HG03064 (cell line): ENCODE measurements at regions not wholly inside any gene's neighbourhood (a gene's known extent, or its start where the extent isn't known, plus 50 kb on each side); places are given as distances from the start of the nearest gene placed in this dataset.

Source experiments
- ATAC-seq: cut with Tn5 transposase; IDR thresholded peaks from one replicate; pipeline ENCODE4 v1.9.1; 2021; ENCODE audit warnings: low read depth; ENCODE audit not compliant: unreplicated experiment

- ATAC-seq, result no peak
Observed at GRCh38 chr5:73344835-73345234, 103.7 kb downstream of the FOXD1 start.

- ATAC-seq, result no peak
Observed at GRCh38 chr5:73339711-73340110, 108.9 kb downstream of the FOXD1 start.

- ATAC-seq, result no peak
Observed at GRCh38 chr5:73339051-73339575, 109.5 kb downstream of the FOXD1 start.

GRCh38 chr5:73338256-73339050 is 110.1 kb downstream of the FOXD1 start:
- ATAC-seq, result no peak

- ATAC-seq, result no peak
Observed at GRCh38 chr5:73337586-73338255, 110.9 kb downstream of the FOXD1 start.

- no peak for ATAC-seq
Observed at GRCh38 chr5:73336366-73336765, 112.2 kb downstream of the FOXD1 start.

GRCh38 chr5:73333944-73334703 is 114.5 kb downstream of the FOXD1 start:
- no peak for ATAC-seq

- ATAC-seq, result no peak
Observed at GRCh38 chr5:73330613-73331012, 118.0 kb downstream of the FOXD1 start.

- no peak for ATAC-seq
Observed at GRCh38 chr5:73328640-73329039, 119.9 kb downstream of the FOXD1 start.

GRCh38 chr5:73327908-73328455 is 120.6 kb downstream of the FOXD1 start:
- no peak for ATAC-seq

GRCh38 chr5:73325546-73325945 is 123.0 kb downstream of the FOXD1 start:
- no peak for ATAC-seq

GRCh38 chr5:73323466-73323865 is 125.1 kb downstream of the FOXD1 start:
- no peak for ATAC-seq

- ATAC-seq, result no peak
Observed at GRCh38 chr5:73322437-73323076, 126.0 kb downstream of the FOXD1 start.

- ATAC-seq, result no peak
Observed at GRCh38 chr5:73321757-73322436, 126.7 kb downstream of the FOXD1 start.

GRCh38 chr5:73319036-73319435 is 129.5 kb downstream of the FOXD1 start:
- no peak for ATAC-seq

GRCh38 chr5:73318308-73318719 is 130.3 kb downstream of the FOXD1 start:
- no peak for ATAC-seq

- ATAC-seq, result no peak
Observed at GRCh38 chr5:73317523-73317922, 131.1 kb downstream of the FOXD1 start.

- ATAC-seq, result no peak
Observed at GRCh38 chr5:73314395-73315257, 134.0 kb downstream of the FOXD1 start.
